Ovary (tissue), 7 donors: ENCODE measurements at regions not wholly inside any gene's neighbourhood (a gene's known extent, or its start where the extent isn't known, plus 50 kb on each side); places are given as distances from the start of the nearest gene placed in this dataset.

Experiments
- DNase-seq, 5 donors: peaks; one replicate each; pipeline ENCODE4 v3.0.0-alpha.2; 2019 to 2020
- H3K27ac ChIP-seq, 2 donors: fragments of 200-600 bp; one replicate each; pipeline versions ENCODE4 v1.5.1 to v1.8.0; 2019 to 2022
- H3K27me3 ChIP-seq: fragments of 200-600 bp; one replicate; pipeline ENCODE4 v1.8.0; 2022
- H3K36me3 ChIP-seq: fragments of 200-600 bp; sonication (generic); one replicate; pipeline ENCODE4 v1.5.1; 2019
- H3K4me1 ChIP-seq: one replicate; pipeline ENCODE4 v1.8.1; 2013; ENCODE audit warnings: mild to moderate bottlenecking, moderate library complexity; ENCODE audit not compliant: insufficient read depth
- H3K4me3 ChIP-seq: fragments of 200-600 bp; sonication (generic); one replicate; pipeline ENCODE4 v1.5.1; 2017
- H3K9me3 ChIP-seq, 2 donors: fragments of 200-600 bp in 1 of 2; sonication (generic) in 1 of 2; one replicate each; pipeline versions ENCODE4 v1.5.1 to v1.8.1; 2013 to 2019; ENCODE audit warnings: mild to moderate bottlenecking in 1 of 2, moderate library complexity in 1 of 2
- CTCF ChIP-seq, 3 donors: fragments of 450-650 bp in 2 of 3; fragments of 200-600 bp in 1 of 3; IDR thresholded peaks; one replicate each; pipeline versions ENCODE4 v1.5.1 to v1.8.0; 2016 to 2022; ENCODE audit warnings: antibody characterized with exemption in 3 of 3, mild to moderate bottlenecking in 1 of 3
- EP300 ChIP-seq: sonication (generic); formaldehyde crosslinking; IDR thresholded peaks from one replicate; pipeline ENCODE4 v1.6.1; 2017; ENCODE audit warnings: antibody characterized with exemption
- POLR2A ChIP-seq: fragments of 450-650 bp; IDR thresholded peaks from one replicate; pipeline ENCODE4 v1.6.1; 2017; ENCODE audit warnings: antibody characterized with exemption, mild to moderate bottlenecking, moderate library complexity
- WGBS, 3 donors: extraction: QIAGEN DNeasy Blood & Tissue Kit in 1 of 3; methylation state at CpG; one replicate each; pipeline versions ENCODE4 v1.1.5 to v1.1.7; 2013 to 2017; 5-methylcytosine and 5-hydroxymethylcytosine counted together
- intact Hi-C, 4 donors: fragments of 100-400 bp; cut with DNase I; formaldehyde crosslinking; loops; one replicate each; pipeline versions ENCODE4 v1.11.0 to v1.15.1; 2022 to 2023
- donor health status: DM: no; HTN: no; CAD: no; lungs with moderate emphysema.
- donor health status: DM: no; HTN: no; CAD: no.
- donor health status: Bipolar disorder and iron deficiency.
- donor health status: DM: no; HTN: no; CAD: no.
- donor health status: DM: yes; HTN: yes; CAD: no.

- H3K27me3 ChIP-seq: no peaks in the 10 kb centered on the region
- H3K4me3 ChIP-seq: no peak overlapping the region
- WGBS, 3 donors: 30 to 32% (median 31%) methylated on average over 5 of the region's 5 CpGs
- no peaks in the 10 kb centered on the region for H3K9me3 ChIP-seq
- H3K27ac ChIP-seq: no peak overlapping the region
- H3K36me3 ChIP-seq: no peaks in the 10 kb centered on the region
- TF ChIP-seq POLR2A (no peak), EP300 (no peak), CTCF (IDR thresholded peaks at IDR 0.05) (no peak)
- H3K4me1 ChIP-seq: no peaks in the 10 kb centered on the region
- DNase-seq: no peak
- intact Hi-C loops: no loop called here
Measured at GRCh38 chr2:153230977-153231376, 247.6 kb downstream of the RPRM start.

GRCh38 chr2:153228904-153229303 lies 249.7 kb downstream of the RPRM start:
- intact Hi-C loops: no loop called here
- H3K27me3 ChIP-seq: no peaks in the 10 kb centered on the region
- H3K4me1 ChIP-seq: no peaks in the 10 kb centered on the region
- H3K36me3 ChIP-seq: no peaks in the 10 kb centered on the region
- no peaks in the 10 kb centered on the region for H3K9me3 ChIP-seq
- H3K27ac ChIP-seq: no peak overlapping the region
- no peak for DNase-seq
- H3K4me3 ChIP-seq: no peak overlapping the region
- no peak for TF ChIP-seq POLR2A
- TF ChIP-seq CTCF (IDR thresholded peaks at IDR 0.05): no peak
- TF ChIP-seq EP300: no peak

GRCh38 chr2:153227981-153228380 lies 250.6 kb downstream of the RPRM start:
- H3K27ac ChIP-seq: no peak overlapping the region
- H3K27me3 ChIP-seq: no peaks in the 10 kb centered on the region
- H3K9me3 ChIP-seq: no peaks in the 10 kb centered on the region
- no peak for TF ChIP-seq POLR2A
- no peak for TF ChIP-seq CTCF (IDR thresholded peaks at IDR 0.05)
- no peak for TF ChIP-seq EP300
- DNase-seq: no peak
- H3K36me3 ChIP-seq: no peaks in the 10 kb centered on the region
- WGBS, 3 donors: 66 to 79% (median 77%) methylated on average over 2 of the region's 2 CpGs
- no peaks in the 10 kb centered on the region for H3K4me1 ChIP-seq
- intact Hi-C loops: no loop called here
- no peak overlapping the region for H3K4me3 ChIP-seq

- 91 to 94% (median 91%) methylated on average over 25 to 27 of the region's 27 CpGs for WGBS, 3 donors
- intact Hi-C loops: no loop called here
Measured at GRCh38 chr2:153222231-153223165, 256.1 kb downstream of the RPRM start.

More at GRCh38 chr2:153222231-153223165, 256.1 kb downstream of the RPRM start:
- Histone ChIP-seq H3K9me3 (no peaks in the 10 kb centered on the region), H3K4me3 (no peak overlapping the region), H3K27me3 (no peaks in the 10 kb centered on the region), H3K36me3 (no peaks in the 10 kb centered on the region), H3K4me1 (no peaks in the 10 kb centered on the region), H3K27ac (no peak overlapping the region)
- TF ChIP-seq EP300: no peak
- no peak for TF ChIP-seq POLR2A
- no peak for TF ChIP-seq CTCF (IDR thresholded peaks at IDR 0.05)
- no peak for DNase-seq
